ENCODE measurements at regions not wholly inside any gene's neighbourhood (a gene's known extent, or its start where the extent isn't known, plus 50 kb on each side); places are given as distances from the start of the nearest gene placed in this dataset. TPM values are rescaled to one million over a fixed set of nuclear protein-coding genes. Genes with fewer than 3 reads are reported as not detected.

- no peaks in the 10 kb centered on the region for H3K79me2 ChIP-seq (ENCODE audit: insufficient read depth, low read length)
- H3K4me1 ChIP-seq (ENCODE audit: control insufficient read depth in 1 of 2, insufficient read depth in 2 of 2, low read length in 2 of 2) = no peaks in the 10 kb centered on the region
- H4K20me1 ChIP-seq (ENCODE audit: insufficient read depth, low read length) = no peaks in the 10 kb centered on the region
- no peaks in the 10 kb centered on the region for H3K36me3 Mint-ChIP-seq
- H3K4me1 Mint-ChIP-seq = peaks cover 5% of the 10 kb centered on the region
- no peaks in the 10 kb centered on the region for H3K9me3 ChIP-seq (replicated peaks in 1 of 2; ENCODE audit: control insufficient read depth in 1 of 2, insufficient read depth in 1 of 2, low read length in 2 of 2)
- no peak for TF ChIP-seq CTCF (IDR thresholded peaks at IDR 0.05)
- H3K4me3 Mint-ChIP-seq = no peak overlapping the region
- no peak overlapping the region for H3K27ac ChIP-seq (ENCODE audit: low read depth in 1 of 2, low read length in 2 of 2)
- DNase-seq = no peak
- no peak overlapping the region for H3K4me3 ChIP-seq (replicated peaks in 1 of 3; ENCODE audit: low read depth in 2 of 3, low read length in 3 of 3)
- no peak overlapping the region for H2AFZ ChIP-seq (ENCODE audit: insufficient read depth, low read depth, low read length, poor library complexity, severe bottlenecking)
- no peak overlapping the region for H3K4me2 ChIP-seq (replicated peaks; ENCODE audit: extremely low read depth, low read length, poor library complexity, severe bottlenecking)
- H3K36me3 ChIP-seq (replicated peaks in 1 of 2; ENCODE audit: control insufficient read depth in 1 of 2, insufficient read depth in 2 of 2, low read length in 2 of 2) = no peaks in the 10 kb centered on the region
- intact Hi-C loops (cut with micrococcal nuclease) = no loop called here
- no peak overlapping the region for H3K9ac ChIP-seq (ENCODE audit: insufficient read depth, low read length, poor library complexity, severe bottlenecking)
- 100% methylated on average over 2 of the region's 3 CpGs for whole genome bisulfite sequencing (ENCODE audit: insufficient coverage)
- H3K27ac Mint-ChIP-seq = no peak overlapping the region
- H3K9me3 Mint-ChIP-seq = peaks cover 0 to 5% (median 0%) of the 10 kb centered on the region in 7 donors
- H3K27me3 Mint-ChIP-seq (ENCODE audit: low read depth in 3 of 3) = no peaks in the 10 kb centered on the region
- H3K27me3 ChIP-seq (ENCODE audit: control insufficient read depth in 2 of 2, insufficient read depth in 2 of 2, low read length in 2 of 2) = no peaks in the 10 kb centered on the region
These were observed 168.6 kb downstream of the NNT start for GRCh38 chr5:43771611-43772031.

DNA sequence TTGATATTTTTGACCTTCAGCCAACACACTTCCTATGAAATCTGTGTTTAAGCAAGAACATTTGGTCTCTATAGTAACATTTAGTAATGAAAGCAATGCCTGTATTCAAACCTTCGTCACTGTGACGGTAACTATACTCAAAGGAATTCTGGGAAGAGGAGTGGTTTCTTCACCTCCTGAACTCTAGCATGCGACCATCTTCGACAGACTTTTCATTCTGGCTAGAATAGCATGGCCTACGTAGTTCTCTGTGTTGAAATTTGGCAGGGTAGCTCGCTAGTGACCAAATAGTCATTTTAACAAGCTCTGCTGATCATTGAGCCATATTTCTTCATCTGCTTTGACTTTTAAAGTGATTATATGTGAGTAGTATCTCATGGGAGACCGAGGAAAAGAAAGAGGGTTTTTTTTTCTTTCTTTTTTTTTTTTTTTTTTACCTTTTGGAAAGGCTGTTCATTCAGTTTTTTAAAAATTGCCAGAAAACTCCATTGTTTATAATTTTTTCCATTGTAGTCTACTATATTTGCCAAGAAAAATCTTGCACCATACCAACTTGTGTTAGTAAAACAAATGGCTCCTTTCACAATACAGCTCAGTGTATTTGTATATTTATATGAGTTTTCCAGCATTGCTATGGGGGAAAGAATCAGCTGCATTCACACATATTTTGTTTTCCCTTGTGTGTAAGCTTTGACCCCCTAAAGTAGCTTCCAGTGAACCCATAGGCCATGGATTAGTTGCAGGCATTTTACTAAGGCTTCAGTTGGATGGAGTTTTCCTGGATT, 166.8 kb downstream of the NNT start:
- no peak overlapping the region for H3K4me3 ChIP-seq (replicated peaks in 1 of 3; ENCODE audit: low read depth in 2 of 3, low read length in 3 of 3)
- DNase-seq = no peak
- no peaks in the 10 kb centered on the region for H3K4me1 ChIP-seq (ENCODE audit: control insufficient read depth in 1 of 2, insufficient read depth in 2 of 2, low read length in 2 of 2)
- Mint-ChIP-seq H3K4me1 (peaks cover 5% of the 10 kb centered on the region), H3K27ac (no peak overlapping the region), H3K27me3 (ENCODE audit: low read depth in 3 of 3) (no peaks in the 10 kb centered on the region), H3K9me3 (peaks cover 0 to 2% (median 0%) of the 10 kb centered on the region in 7 donors), H3K4me3 (no peak overlapping the region), H3K36me3 (no peaks in the 10 kb centered on the region)
- intact Hi-C loops (cut with micrococcal nuclease) = no loop called here
- 94% methylated on average over 3 of the region's 7 CpGs for whole genome bisulfite sequencing (ENCODE audit: insufficient coverage)
- no peaks in the 10 kb centered on the region for H4K20me1 ChIP-seq (ENCODE audit: insufficient read depth, low read length)
- no peak overlapping the region for H3K9ac ChIP-seq (ENCODE audit: insufficient read depth, low read length, poor library complexity, severe bottlenecking)
- no peak overlapping the region for H3K27ac ChIP-seq (ENCODE audit: low read depth in 1 of 2, low read length in 2 of 2)
- no peak overlapping the region for H3K4me2 ChIP-seq (replicated peaks; ENCODE audit: extremely low read depth, low read length, poor library complexity, severe bottlenecking)
- no peak overlapping the region for H2AFZ ChIP-seq (ENCODE audit: insufficient read depth, low read depth, low read length, poor library complexity, severe bottlenecking)
- H3K79me2 ChIP-seq (ENCODE audit: insufficient read depth, low read length) = no peaks in the 10 kb centered on the region
- TF ChIP-seq CTCF (IDR thresholded peaks at IDR 0.05) = no peak
- H3K9me3 ChIP-seq (replicated peaks in 1 of 2; ENCODE audit: control insufficient read depth in 1 of 2, insufficient read depth in 1 of 2, low read length in 2 of 2) = no peaks in the 10 kb centered on the region
- H3K36me3 ChIP-seq (replicated peaks in 1 of 2; ENCODE audit: control insufficient read depth in 1 of 2, insufficient read depth in 2 of 2, low read length in 2 of 2) = no peaks in the 10 kb centered on the region
- no peaks in the 10 kb centered on the region for H3K27me3 ChIP-seq (ENCODE audit: control insufficient read depth in 2 of 2, insufficient read depth in 2 of 2, low read length in 2 of 2)

Small RNAs in the stretch of these regions (small RNA-seq; reads per million reads assigned to genes)
- not detected for gene RNU6-381P (ENCODE audit: insufficient read length, low read depth)
